ENCODE measurements at regions not wholly inside any gene's neighbourhood (a gene's known extent, or its start where the extent isn't known, plus 50 kb on each side); places are given as distances from the start of the nearest gene placed in this dataset.

GRCh38 chr13:27673911-27674310 lies 52.2 kb downstream of the POLR1D start:
- DNase-seq, result no peak

DNA sequence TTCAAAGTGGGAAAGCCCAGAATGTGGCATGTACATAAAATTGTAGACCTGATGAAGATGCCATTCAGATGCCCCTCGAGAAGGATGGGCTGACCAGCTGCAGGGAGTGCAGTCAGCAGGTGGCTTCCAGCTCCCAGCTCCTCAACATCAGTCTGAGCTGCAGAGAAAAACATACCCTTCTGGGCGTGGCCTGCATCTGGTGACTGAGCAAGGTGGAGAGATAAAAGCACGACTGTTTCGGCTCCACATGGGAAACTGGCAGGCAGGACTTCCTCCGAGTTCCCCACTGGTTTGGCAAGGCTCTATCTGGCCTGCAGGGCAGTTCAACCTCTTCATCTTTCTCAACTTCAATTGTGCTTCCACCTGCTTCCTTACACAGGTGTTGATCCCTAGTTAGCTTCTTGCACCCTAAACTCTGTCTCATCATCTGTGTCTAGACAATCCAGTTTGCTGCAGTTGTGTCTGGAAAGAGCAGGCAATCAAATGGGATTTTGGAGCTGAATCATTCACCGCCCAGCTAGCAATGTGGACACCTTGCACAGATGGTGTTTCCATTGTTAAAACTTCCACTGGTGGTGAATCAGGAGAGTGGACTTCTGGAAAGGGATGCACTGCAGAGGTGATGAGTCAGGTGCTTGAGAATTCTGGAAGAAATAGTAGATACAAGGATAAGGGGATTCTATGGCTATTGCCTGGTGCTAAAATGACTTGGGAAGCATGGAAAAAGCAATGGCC lies 56.8 kb downstream of the POLR1D start:
- DNase-seq, result no peak

GRCh38 chr13:27679396-27679795 lies 57.7 kb downstream of the POLR1D start:
- no peak for DNase-seq

- no peak for DNase-seq
These were observed 58.2 kb downstream of the POLR1D start for GRCh38 chr13:27679896-27680295.

- DNase-seq, result no peak
These were observed 58.8 kb downstream of the POLR1D start for GRCh38 chr13:27680465-27680864.

DNA sequence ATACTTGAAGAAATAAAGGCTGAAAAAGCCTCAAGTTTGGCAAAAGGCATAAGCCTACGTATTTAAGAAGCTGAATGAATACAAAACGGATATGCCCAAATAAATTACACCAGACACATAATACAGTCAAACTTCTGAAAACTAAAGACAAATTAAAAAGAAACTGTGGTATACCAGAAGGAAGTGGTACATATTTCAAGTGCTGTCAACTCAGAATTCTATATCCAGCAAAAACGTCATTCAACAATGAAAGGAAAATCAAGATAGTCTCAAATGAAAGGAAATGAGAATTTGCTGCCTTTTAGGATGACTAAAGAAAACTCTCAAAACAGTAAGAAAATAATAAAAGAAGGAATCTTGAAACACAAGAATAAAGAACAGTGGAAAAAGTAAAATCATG lies 69.5 kb downstream of the POLR1D start:
- DNase-seq, result no peak

DNA sequence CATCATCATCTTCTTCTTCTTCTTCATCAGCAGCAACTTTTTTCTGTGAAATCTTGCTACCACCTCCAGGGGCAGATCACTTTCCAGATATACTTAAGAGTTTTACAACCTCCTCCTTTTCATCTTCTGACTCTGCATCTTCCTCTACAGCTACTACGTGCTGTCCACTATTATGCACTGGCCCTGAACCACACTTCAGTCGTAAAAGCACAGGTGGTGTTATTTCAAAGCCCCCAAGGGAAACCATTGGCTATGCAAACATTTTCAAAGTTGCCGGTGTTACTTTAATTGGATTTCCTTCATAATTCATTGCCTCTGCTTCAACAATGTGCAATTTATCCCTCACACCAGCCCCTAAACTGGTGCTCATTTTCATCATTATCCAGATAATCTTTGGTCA lies 75.0 kb downstream of the POLR1D start:
- no peak for DNase-seq

GRCh38 chr13:27699952-27700351 lies 78.3 kb downstream of the POLR1D start:
- DNase-seq, result no peak

- peak; percentile 18 for DNase-seq
These were observed 83.0 kb downstream of the POLR1D start for GRCh38 chr13:27704681-27705080.

DNA sequence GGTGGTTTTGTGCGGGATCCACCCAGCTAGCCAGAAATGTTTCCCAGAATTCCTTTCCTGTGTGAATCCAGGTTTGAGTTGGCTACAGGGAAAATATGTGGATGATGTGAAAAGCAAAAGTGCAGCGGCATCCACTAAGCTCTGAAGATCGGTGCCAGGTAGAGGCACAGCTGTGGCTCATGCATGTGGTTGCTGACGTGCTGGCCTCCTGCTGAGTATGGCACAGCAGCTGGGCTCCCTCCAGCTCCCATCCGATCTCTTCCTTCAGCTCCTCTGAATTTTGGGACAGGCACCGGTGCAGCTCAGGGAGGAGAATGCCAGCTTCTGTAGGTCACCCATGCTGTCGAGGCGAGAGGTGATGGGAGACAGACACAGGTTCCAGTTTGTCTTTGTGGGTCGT lies 84.0 kb upstream of the GSX1 start:
- DNase-seq, result no peak

GRCh38 chr13:27709779-27710178 lies 82.5 kb upstream of the GSX1 start:
- no peak for DNase-seq

DNA sequence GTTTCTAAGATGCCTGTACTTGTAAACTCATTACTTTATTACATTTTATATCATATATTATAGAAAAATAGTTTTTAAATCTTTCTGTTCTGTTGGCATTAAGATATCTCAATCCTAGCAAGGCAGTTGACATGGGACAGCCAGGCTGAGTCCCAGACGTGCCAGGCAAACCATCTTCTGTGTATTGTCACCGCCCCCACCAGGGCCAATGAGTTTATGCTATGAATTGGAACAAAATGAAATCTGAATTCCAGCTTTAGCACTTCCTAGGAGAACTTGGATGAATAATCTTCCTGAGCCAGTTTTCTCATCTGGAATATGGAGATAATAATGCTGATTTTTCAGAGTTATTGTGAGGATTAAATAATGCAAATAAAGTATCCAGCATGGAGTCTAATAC lies 79.9 kb upstream of the GSX1 start:
- DNase-seq, result peak; percentile 34

DNA sequence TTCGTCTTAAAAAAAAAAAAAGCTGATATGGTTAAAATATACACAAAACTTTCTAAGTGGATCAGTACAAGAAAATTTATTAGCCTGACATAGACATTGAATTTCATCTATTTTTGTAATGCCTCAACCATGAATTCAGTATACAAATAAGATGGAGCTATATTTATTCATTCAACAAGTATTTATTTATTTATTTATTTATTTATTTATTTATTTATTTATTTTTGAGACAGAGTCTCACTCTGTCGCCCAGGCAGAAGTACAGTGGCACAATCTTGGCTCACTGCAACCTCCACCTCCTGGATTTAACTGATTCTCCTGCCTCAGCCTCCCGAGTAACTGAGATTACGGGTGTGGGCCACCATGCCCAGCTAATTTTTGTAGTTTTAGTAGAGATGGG lies 78.5 kb upstream of the GSX1 start:
- no peak for DNase-seq

DNA sequence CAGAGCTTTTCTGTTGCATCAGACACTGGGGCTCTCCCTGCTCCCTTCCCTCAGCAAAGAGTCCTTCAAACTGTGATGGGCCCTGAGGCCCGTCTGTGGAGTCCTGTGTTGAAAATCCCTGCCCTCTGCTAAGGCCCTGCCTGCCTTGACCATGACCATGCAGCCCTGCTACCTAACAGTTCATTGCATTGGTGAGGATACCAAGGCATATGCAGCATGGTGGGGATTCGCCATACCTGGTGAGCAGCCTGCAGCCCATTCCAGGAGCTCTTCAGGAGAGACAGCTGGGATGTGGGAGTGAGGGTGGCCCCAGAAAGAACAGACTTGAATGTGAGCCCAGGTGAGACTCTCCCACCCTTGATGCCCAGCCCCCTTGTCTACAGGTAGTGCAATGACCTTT lies 70.6 kb upstream of the GSX1 start:
- DNase-seq, result no peak

GRCh38 chr13:27728271-27728670 lies 64.0 kb upstream of the GSX1 start:
- DNase-seq, result no peak

- no peak for DNase-seq
These were observed 62.1 kb upstream of the GSX1 start for GRCh38 chr13:27730191-27730590.

Measured in CD4-positive, alpha-beta T cell treated with Interleukin-12 subunit alpha and Interleukin-12 subunit beta, for 1 hour (primary cell).